Kidney epithelial cell (primary cell): ENCODE measurements at regions not wholly inside any gene's neighbourhood (a gene's known extent, or its start where the extent isn't known, plus 50 kb on each side); places are given as distances from the start of the nearest gene placed in this dataset.

ENCODE experiments used
- DNase-seq: peaks from one replicate; pipeline ENCODE4 v3.0.0-alpha.2; 2010; ENCODE audit warnings: low read depth
- H3K27me3 ChIP-seq: 2 replicates; pipeline ENCODE4 v1.6.0; 2011; ENCODE audit warnings: low read length; ENCODE audit not compliant: control insufficient read depth, insufficient read depth
- H3K36me3 ChIP-seq: 2 replicates; pipeline ENCODE4 v1.5.1; 2011; ENCODE audit warnings: low read length; ENCODE audit not compliant: control insufficient read depth, insufficient read depth
- H3K4me3 ChIP-seq: 2 replicates; pipeline ENCODE4 v1.5.1; 2011; ENCODE audit warnings: low read depth, mild to moderate bottlenecking, control low read depth, low read length
- TF ChIP-seq, protein P1 (sequence below): IDR thresholded peaks from 2 replicates; pipeline ENCODE4 v1.5.1; 2011; ENCODE audit warnings: mild to moderate bottlenecking, moderate library complexity, low read length, control low read depth, inconsistent platforms; ENCODE audit not compliant: insufficient read depth, poor library complexity, severe bottlenecking

DNA sequence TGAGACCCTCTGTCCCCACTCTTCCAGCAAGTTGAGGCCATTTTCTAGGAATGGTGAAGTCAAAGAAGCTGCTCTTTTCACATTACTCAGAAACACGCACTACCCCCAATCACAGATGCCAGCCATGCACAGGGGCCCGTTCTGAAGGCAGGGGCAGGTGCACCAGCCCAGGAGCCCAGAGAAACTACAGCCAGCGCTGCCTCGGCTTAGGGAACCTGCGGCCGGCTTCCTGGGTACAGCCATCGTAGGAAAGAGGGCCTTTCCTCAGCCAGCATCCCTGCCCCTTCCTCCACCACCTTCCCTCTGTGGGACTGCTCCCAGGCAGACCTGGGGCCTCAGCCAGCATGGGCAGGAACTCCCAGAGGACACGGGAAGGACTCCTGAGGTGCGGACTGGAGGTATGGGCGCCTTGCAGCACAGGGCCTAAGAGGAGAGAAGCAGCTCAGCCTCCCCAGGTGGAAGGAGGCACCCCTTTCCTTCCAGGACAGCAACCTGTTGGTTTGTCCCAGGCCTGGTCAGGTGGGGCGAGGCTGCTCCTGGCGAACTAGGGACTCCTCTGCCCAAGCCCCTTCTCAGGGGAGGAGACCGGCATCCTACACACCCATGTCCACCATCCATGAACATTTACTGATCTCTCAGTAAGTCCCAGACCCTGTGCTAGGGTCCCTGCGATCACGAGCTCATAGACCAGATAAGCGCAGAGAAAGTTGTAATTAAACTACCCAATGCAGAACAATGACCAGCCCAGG, 99.0 kb upstream of the ID2 start:
- Histone ChIP-seq H3K36me3 (no peaks in the 10 kb centered on the region), H3K27me3 (no peaks in the 10 kb centered on the region), H3K4me3 (no peak overlapping the region)
- DNase-seq: no peak
- TF ChIP-seq, protein P1, sequence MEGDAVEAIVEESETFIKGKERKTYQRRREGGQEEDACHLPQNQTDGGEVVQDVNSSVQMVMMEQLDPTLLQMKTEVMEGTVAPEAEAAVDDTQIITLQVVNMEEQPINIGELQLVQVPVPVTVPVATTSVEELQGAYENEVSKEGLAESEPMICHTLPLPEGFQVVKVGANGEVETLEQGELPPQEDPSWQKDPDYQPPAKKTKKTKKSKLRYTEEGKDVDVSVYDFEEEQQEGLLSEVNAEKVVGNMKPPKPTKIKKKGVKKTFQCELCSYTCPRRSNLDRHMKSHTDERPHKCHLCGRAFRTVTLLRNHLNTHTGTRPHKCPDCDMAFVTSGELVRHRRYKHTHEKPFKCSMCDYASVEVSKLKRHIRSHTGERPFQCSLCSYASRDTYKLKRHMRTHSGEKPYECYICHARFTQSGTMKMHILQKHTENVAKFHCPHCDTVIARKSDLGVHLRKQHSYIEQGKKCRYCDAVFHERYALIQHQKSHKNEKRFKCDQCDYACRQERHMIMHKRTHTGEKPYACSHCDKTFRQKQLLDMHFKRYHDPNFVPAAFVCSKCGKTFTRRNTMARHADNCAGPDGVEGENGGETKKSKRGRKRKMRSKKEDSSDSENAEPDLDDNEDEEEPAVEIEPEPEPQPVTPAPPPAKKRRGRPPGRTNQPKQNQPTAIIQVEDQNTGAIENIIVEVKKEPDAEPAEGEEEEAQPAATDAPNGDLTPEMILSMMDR: no peak

DNA sequence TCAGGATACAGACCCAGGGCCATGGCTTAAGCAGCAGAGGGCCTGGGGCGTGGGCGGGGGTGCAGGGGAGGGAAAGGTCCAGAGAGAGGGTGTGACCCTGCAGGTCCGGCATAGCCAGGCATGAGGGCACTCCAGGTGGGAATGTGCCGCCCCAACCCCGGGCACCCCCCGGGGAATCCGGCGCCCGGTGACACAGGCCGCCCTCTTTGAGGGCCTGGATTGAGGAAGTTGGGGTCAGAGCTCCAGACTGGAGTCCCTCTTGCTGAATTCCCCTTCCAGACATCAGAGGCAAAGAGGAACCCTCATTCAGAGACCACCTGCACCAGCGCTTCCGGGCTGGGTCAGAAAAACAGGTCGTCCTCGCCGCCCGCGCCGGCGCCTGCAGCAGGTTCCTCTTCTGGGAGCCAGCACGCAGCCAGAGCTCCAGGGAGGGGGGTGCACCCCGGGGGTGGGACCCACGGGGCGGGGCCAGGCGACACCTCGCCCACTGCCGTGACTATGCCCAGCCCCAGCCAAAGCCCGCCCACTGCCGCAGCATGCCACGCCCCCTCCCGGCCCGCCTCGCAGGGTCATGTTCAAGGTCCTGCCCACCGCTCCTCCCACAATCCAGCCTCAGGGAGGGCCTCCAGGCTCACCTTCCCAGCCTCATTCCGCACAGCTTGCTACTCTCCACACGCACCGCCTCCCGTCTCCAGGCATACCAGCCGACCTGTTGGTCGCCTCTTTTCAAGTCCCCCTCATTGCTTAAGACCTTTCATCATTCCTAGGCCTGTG, 98.3 kb upstream of the ID2 start:
- Histone ChIP-seq H3K4me3 (no peak overlapping the region), H3K27me3 (no peaks in the 10 kb centered on the region), H3K36me3 (no peaks in the 10 kb centered on the region)
- peak; percentile 66 for DNase-seq
- TF ChIP-seq, protein P1: no peak

DNA sequence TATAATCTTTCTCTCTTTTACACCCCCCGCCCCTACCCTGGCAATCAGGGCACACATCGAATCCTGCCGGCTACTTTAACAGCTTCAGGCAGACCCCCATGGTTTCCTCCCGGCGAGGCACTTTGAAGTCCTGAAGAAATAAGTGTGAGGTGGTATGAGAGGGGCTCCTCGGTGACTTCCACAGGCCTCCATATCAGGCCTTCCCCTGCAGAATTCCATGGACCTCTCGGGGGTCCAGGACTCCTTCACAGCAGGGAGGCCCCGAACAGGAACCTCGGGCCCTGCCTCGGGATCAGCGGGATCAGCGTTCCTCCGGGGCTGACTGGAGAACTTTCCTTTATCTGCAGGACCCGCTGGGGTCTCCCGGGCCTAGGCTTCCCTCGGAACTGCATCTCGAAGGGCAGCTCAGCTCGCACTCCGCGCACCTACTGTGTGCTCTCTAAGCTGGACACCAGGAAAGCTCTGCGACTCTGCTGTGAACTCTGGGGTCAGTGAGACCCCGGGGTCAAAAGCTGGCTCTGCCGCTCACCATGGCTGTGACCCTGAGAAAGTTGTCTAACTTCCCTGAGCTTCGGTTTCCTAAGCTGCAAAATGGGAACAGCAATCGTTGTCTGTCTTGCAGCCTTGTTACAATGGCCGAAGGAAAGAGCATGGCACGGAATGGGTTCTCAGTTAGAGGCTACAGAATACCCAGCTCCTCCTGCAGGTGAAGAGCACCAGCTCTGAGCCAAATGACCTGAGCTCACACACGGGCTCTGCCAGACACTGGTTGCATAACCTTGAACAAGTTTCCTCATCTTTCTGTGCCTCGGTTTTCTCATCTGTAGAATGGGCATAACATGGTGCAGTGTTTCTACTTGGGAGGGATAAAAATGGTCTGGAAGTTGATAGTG, 97.4 kb upstream of the ID2 start:
- no peak overlapping the region for H3K4me3 ChIP-seq
- no peaks in the 10 kb centered on the region for H3K36me3 ChIP-seq
- H3K27me3 ChIP-seq: no peaks in the 10 kb centered on the region
- DNase-seq: no peak
- TF ChIP-seq, protein P1: no peak

DNA sequence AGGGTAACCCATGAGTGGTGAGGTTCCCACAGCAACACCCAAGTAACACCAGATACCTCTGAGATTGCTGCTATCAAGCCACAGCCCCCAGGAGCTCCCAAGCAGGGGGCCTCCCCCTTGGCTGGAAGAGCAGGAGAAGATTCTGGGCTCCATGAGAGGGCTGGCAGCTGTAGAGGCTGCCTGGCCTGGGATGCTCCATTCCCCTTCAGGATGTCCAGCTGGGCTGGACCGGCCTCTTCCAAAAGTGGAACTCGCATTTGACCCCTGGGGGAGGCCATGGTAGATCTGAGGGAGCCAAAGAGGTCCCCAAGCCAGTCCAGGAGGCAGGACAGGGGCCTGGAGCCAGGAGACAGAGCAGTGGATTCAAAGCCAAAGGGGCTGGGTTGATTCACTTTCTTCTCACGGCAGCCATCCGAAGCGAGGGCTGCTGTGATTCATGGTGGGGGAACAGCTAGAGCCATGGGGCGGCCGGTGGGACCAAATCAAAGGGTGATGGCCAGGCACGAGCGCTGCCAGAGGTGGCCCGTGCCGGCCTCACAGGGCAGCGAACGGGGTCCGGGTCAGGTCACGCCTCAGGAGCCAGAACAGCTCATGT, 95.3 kb upstream of the ID2 start:
- TF ChIP-seq, protein P1: no peak
- no peaks in the 10 kb centered on the region for H3K36me3 ChIP-seq
- no peak for DNase-seq
- no peaks in the 10 kb centered on the region for H3K27me3 ChIP-seq
- no peak overlapping the region for H3K4me3 ChIP-seq

DNA sequence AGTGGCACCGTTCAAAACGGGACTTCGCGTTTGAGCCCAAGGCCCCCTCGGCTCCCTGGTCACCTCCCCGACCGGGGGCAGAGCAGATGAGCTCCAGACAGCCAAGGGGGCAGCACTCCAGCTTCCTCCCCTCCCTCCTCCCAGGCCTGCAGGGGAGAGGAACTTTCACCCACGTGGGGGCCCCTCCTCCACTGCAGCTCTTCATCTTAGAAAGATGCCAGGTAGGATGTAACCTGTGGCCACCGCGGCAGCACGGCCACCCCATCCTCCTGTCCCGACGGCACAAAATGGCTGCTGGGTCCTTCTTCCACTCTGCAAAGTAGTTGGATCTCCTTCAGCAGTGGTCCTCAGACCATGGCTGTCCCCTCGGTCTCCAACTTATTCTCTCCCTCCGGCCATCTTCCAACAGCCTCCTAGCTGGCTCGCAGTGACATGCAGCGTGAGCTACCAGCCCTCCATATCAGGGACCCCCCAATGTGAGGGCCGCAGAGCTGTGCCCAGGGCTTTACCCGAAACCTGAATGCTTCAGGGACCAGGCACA, 94.5 kb upstream of the ID2 start:
- Histone ChIP-seq H3K36me3 (no peaks in the 10 kb centered on the region), H3K4me3 (no peak overlapping the region), H3K27me3 (no peaks in the 10 kb centered on the region)
- TF ChIP-seq, protein P1: no peak
- no peak for DNase-seq
